ENCODE measurements at regions not wholly inside any gene's neighbourhood (a gene's known extent, or its start where the extent isn't known, plus 50 kb on each side); places are given as distances from the start of the nearest gene placed in this dataset.

DNA sequence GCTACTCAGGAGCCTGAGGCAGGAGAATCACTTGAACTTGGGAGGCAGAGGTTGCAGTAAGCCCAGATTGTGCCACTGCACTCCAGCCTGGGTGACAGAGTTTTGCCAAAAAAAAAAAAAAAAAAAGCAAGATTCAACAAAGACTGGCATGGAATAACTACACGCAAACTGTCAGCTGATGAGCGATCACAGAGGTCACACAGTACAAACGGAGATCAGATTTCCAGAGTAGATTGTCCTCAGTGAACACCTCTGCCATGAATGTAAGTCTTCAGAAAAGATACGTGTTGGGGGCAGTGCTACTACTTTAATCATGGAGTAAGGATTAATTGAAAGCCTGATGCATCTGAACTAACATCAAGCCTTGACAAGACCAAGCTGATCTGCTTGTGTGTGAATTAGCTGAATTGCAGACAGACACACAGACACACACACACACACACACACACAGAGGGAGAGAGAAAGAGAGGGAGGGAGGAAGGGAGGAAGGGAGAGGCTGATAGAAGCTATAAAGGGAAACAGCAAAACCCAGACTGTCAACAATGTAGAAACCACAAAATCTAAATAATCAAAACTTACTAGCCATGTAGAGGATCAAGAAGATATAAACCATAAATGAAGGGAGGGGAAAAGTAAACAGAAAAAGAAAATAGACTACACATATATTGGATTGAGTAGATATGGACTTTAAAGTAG, 222.9 kb upstream of the ZNF462 start:
- no peak for DNase-seq (ENCODE audit: low read depth, low spot score)

DNA sequence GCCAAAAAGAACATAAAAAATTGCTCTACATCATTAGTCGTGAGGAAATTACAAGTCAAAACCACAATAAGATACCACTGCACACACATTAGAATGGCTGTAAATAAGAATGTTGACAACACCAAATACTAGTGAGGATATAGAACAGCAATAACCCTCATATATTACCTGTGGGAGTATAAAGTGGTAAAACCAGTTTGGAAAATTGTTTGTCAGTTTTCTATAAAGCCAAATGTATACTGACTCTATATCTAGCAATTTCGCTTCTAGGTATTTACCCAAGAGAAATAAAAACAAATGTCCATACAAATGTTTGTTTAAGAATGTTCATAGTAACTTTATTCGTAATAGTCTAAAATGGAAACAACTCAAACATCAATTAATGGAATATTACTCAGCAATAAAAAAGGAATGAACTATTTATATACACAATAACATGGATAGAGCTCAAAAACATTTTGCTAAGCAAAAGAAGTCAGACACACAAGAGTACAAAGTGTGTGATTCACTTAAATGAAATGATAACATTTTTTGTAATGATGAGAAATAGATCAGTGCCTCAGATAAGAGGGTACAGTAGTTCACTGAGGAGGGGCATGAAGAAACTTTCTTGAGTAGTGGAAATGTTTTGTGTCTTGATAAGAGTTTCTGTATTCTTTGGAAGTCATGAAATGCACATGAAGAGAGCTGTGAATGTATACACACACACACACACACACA, 219.6 kb upstream of the ZNF462 start:
- DNase-seq (ENCODE audit: low read depth, low spot score): no peak

DNA sequence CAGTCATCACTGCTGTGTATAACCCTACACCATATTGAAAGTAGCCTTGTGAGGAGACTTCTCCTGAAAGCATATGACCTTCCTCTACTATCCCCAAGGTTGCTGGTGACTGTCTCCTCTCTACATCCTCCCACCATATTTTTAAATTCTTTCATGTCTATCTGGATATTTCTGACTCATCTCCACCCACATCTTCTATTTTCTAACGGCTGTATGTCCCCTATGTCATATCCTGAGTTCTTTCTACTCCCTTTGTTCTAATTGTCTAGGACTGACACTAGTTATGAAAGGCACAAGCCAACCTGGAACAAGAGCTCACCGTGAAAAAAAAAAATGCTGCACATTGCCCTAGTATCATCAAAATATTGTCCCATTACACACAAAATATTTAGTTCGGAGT, 218.3 kb upstream of the ZNF462 start:
- no peak for DNase-seq (ENCODE audit: low read depth, low spot score)

DNA sequence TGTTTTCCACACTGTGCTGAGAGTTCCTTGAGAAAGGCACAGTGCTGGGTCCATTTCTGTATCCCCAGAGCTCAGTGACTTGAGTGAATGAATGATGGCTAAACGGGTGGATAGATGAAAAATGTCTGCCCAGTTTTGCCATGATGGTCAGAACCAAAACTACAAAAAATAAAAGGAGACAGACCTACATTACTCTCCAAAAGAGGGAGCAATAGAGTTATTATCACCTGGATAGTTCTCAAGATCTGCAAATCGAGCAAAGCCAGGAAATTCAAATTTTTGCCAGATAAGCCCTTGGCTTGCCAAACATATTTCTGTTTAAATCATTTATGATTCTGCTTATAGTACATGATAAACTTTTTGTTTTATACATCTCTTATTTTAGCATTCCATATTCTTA, 214.2 kb upstream of the ZNF462 start:
- no peak for DNase-seq (ENCODE audit: low read depth, low spot score)

DNA sequence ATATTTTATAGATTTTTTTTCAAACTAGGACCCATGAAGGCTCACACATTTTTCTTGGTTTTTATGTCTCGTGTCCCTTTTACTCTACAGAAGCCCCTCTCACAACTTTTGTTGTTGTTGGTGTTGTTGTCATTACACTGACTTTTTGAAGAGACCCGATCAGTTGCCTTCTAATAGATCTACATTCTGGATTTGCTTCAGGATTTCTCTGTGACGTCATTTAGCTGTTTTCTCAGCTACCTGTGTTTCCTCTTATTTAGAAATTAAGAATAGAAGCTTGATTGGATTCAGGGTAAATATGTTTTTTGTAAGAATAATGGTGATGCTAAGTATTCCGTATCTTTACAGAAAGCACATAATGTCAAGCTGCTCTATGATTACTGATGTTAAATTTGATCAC, 213.3 kb upstream of the ZNF462 start:
- no peak for DNase-seq (ENCODE audit: low read depth, low spot score)

GRCh38 chr9:106653213-106653612, 209.8 kb upstream of the ZNF462 start:
- DNase-seq (ENCODE audit: low read depth, low spot score): no peak

DNA sequence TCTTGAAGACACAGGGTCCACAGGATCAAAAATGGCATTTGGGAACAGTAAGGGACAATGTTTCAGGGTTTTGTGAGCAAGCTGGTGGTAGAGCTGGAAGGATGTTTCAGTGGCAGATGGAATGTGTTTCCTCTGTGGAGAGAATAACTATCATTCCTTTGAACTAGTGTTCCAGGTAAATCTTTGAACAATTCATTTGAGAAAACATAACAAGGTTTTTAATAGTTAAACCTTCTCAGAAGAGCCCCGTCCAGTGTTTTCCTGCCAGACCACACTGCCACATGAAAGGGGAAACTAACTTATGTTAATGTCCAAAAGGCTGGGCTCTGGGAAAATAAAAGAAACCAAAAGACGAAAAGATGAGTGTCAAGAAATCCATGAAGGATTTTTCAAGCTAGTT, 207.0 kb upstream of the ZNF462 start:
- DNase-seq (ENCODE audit: low read depth, low spot score): no peak

DNA sequence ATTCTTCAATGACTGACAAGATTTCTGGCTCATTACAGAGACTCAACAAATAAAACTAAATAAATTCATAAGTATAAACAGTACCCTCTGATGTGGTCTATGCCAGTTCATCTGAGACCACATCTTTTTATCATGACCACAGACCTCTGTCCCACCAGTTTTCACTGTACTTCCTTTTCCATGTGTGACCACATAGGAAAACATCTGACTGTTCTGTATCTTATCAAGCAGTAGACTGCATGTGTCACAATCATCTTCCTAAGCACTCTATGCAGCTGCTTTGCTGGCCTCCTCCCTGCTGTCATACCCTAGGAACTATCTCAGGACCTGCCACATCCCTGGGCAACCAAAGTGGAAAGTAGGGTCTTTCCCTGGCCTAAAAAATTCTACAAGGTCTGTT, 205.0 kb upstream of the ZNF462 start:
- no peak for DNase-seq (ENCODE audit: low read depth, low spot score)

DNA sequence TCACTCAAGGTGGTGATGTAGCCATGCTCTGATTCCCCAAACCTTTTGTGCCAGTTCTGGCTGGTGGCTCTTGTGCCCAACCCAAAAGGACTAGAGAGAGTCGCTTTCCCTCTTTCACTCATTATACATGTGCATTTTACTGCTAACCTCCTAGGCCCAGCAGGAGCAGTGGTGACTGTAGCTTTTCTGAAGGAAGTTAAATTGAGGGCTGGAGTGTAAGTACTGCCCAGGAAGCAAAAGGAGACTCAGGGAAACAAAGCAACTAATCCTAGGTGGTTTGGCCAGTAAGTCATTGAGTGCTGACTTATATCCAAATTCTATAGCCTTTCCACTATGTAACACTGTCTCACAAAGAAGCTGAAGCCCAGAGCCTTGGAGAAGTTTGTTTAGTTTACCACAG, 194.4 kb upstream of the ZNF462 start:
- no peak for DNase-seq (ENCODE audit: low read depth, low spot score)

GRCh38 chr9:106669835-106670234, 193.1 kb upstream of the ZNF462 start:
- no peak for DNase-seq (ENCODE audit: low read depth, low spot score)

DNA sequence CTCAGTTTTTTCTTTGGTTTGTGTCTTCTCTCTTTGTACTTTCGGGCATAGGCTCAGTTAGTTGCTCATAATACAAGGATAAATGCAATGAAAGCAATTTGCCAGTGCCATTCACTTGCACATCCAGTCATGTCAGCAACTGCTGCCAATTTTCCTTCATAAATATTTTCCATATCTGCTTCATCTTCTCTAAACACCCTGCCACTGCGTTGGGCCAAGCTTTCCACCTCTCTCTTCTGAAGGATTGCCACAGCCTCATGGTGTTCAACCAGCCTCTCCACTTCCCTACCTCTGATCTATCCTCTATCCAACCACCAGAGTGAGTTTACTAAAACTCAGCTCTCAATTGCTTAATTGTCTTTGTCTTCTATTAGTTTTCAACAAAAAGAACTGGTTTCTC, 192.5 kb upstream of the ZNF462 start:
- DNase-seq (ENCODE audit: low read depth, low spot score): no peak

GRCh38 chr9:106675780-106676179, 187.2 kb upstream of the ZNF462 start:
- no peak for DNase-seq (ENCODE audit: low read depth, low spot score)

- DNase-seq (ENCODE audit: low read depth, low spot score): no peak
Observed at GRCh38 chr9:106677374-106677773, 185.6 kb upstream of the ZNF462 start.

- DNase-seq (ENCODE audit: low read depth, low spot score): no peak
Observed at GRCh38 chr9:106677830-106678229, 185.1 kb upstream of the ZNF462 start.

DNA sequence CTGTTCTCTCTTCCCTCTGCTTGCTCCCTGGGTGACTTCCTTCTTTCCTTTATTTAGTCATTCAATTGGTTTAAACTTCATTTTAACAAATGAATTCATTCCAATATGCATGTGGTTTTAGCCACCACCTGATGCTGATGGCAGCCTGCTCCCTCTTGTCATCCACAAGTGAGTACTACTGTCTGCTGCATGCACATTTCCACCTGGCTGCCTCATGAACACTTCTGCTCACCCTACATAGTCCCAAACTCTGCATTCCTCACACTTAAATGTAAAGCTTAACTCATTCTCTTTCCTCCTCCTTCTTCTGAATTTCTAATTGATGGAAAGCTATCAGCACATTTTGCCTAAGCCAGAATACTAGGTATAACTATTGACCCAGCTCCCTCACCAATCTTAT, 184.7 kb upstream of the ZNF462 start:
- no peak for DNase-seq (ENCODE audit: low read depth, low spot score)

GRCh38 chr9:106682420-106682819, 180.5 kb upstream of the ZNF462 start:
- DNase-seq (ENCODE audit: low read depth, low spot score): no peak

DNA sequence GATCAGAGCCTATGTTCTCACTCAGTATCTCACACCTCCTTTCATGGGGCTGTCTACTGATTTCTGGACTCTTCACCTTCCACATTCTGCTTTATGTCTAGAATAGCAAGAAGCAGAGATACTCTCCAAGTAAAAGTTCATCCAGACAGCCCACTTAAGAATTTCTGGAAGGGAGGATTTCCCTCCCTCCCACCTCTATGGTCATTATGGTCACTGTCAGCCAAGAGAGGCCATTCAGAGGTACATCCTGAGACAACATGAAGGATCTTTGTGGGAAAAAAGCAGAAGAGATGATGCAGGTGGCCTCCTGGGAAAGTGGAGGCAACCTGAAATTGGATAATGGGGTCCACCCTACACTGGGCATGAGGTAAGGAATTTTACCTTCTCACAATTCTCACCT, 179.5 kb upstream of the ZNF462 start:
- DNase-seq (ENCODE audit: low read depth, low spot score): no peak

DNA sequence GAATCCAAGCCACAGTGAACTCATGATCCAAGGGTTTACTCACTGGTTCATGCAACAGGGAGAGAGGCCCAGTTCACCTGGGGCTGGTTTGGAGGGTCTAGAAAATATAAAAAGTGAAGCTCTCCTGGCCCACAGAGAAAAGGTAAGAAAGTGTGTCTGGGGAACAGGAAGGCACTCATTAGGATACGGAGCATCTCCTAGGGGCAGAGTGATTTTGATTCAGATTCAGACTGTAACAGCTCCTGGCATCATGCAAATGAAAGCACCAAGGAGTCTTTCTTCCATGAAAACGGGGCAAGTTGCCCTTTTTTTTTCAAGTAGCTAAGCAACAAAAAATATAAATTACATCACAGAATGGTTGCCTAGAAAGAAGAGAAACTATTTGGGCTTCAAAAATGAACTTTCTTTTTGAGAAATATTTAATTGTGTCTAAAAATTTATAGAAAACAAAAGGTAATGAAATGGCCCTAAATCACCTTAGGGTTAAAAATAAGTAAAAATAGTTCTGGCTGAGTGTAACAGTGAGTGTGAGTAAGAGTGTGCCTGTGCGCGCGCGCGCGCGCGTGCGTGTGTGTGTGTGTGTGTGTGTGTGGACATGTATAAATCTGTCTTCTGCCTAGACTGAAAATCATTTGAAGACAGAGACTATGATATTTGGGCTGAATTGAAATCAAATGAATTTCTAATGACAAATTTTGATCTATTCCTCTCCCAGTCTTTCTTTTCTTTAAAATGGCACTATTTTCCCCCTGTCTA, 177.8 kb upstream of the ZNF462 start:
- no peak for DNase-seq (ENCODE audit: low read depth, low spot score)

DNA sequence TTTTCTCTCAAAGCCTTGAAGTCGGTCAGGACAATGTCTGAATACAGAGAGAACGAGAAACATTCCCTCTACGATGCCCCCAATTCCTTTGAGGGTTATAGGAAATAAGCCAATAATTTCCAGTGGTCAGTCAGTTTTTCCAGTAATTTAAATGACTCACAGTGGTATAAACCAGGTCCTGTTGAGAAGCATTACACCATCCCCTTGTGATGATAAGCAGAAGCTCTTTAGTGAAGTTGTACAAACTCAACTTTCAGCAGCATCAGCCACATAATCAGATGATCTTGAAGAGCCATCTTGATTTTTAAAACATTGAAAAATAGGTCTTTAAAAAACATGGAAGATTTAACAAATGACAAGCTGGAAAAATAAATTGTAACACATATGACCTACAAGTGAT, 173.9 kb upstream of the ZNF462 start:
- DNase-seq (ENCODE audit: low read depth, low spot score): no peak

DNA sequence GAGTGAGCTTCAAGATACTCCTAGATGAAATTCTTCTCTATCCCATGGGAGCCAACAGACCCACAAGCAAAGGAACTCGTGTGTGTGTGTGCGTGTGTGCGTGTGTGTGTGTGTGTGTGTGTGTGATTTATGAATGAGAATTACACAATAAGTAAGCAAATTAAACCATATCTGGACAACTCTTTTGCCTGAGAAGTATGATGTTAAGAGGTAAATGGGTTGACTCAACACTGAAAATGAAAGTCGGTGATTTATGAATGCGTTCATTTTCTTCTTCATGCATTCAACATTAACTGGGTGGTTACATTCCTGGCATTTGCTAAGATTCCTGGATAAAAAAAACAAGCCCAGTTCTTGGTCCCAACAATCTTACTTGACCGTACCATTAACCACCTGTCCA, 171.3 kb upstream of the ZNF462 start:
- DNase-seq (ENCODE audit: low read depth, low spot score): no peak

DNA sequence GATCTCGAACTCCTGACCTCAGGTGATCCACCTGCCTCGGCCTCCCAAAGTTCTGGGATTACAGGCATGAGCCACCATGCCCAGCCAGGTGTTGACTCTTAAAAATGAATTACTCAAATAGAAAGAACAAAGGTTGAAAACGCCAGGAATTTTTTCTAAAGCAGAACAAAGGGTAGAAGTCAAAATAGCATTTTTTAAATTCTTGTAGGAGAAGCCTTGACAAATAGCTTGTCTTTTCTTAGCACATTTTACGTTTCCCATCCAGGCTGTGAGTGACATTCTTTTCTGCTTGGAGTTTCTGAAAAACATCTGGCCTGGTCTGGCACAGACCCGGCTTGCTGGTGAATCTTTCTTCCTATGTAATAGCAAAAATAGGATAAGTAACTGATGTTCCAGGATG, 169.4 kb upstream of the ZNF462 start:
- DNase-seq (ENCODE audit: low read depth, low spot score): no peak

DNA sequence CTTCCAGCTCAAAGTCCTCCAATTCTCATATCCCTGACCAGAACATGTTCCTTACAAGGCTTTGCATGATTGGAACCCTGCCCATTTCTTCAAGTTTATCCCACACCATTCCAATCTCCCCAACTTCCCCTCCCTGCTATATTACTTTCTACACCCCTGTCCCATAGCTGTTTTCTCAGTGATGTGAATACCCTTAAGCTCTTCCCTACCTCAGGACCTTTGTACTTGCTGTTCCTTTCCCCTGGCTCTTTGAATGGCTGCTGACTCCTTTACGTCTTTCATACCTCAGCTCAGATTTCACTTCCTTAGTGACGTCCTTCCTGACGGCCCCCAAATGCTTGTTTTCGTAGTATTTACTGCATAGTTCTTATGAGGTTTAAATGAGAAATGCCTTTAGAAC, 166.2 kb upstream of the ZNF462 start:
- no peak for DNase-seq (ENCODE audit: low read depth, low spot score)

GRCh38 chr9:106697390-106697749, 165.6 kb upstream of the ZNF462 start:
- no peak for DNase-seq (ENCODE audit: low read depth, low spot score)
